CD4-positive, alpha-beta T cell (primary cell): ENCODE measurements at regions not wholly inside any gene's neighbourhood (a gene's known extent, or its start where the extent isn't known, plus 50 kb on each side); places are given as distances from the start of the nearest gene placed in this dataset.

Experiments used
- ATAC-seq: fragments of 200-7000 bp; cut with Tn5 transposase; one replicate; pipeline ENCODE4 v1.10.0; 2022; ENCODE audit warnings: mild to moderate bottlenecking; ENCODE audit not compliant: poor library complexity
- CTCF ChIA-PET: fragments of 350-600 bp; sonication (Branson Sonifier 250); formaldehyde crosslinking; loops from one replicate; lab custom pipeline; 2021; ENCODE audit warnings: antibody characterized with exemption, inconsistent platforms; lab: Charles Lee
- POLR2A ChIA-PET: fragments of 350-600 bp; sonication (Branson Sonifier 250); formaldehyde crosslinking; loops from one replicate; lab custom pipeline; 2021; ENCODE audit warnings: antibody characterized with exemption, inconsistent platforms; lab: Charles Lee
- DNase-seq, 14 experiments: peaks; one replicate each; pipeline ENCODE4 v3.0.0-alpha.2; 2013 to 2020; ENCODE audit warnings: mixed read lengths in 2 of 14
- H3K27ac ChIP-seq, 2 donors: one replicate each; pipeline versions ENCODE4 v1.5.1 to v1.7.0; 2013; ENCODE audit warnings: low read length in 2 of 2, low read depth in 1 of 2, mild to moderate bottlenecking in 1 of 2
- H3K27me3 ChIP-seq, 2 experiments: 1 replicate in 1 of 2; 2 replicates in 1 of 2; pipeline versions ENCODE4 v1.6.1 to v1.7.0; 2013; ENCODE audit warnings: low read length in 2 of 2, control low read depth in 1 of 2, mild to moderate bottlenecking in 1 of 2, moderate library complexity in 1 of 2; ENCODE audit not compliant: insufficient read depth in 2 of 2, control insufficient read depth in 1 of 2
- H3K36me3 ChIP-seq: one replicate; pipeline ENCODE4 v1.6.1; 2013; ENCODE audit warnings: low read length, control low read depth; ENCODE audit not compliant: insufficient read depth
- H3K4me1 ChIP-seq: one replicate; pipeline ENCODE4 v1.6.1; 2013; ENCODE audit warnings: low read length, control low read depth; ENCODE audit not compliant: insufficient read depth
- H3K4me3 ChIP-seq: one replicate; pipeline ENCODE4 v1.5.1; 2013; ENCODE audit warnings: mild to moderate bottlenecking, low read length, moderate library complexity
- H3K9me3 ChIP-seq, 2 experiments: 1 replicate in 1 of 2; 2 replicates in 1 of 2; pipeline versions ENCODE4 v1.6.1 to v1.7.0; 2013; ENCODE audit warnings: low read length in 2 of 2, mild to moderate bottlenecking in 2 of 2, control low read depth in 1 of 2, moderate library complexity in 1 of 2; ENCODE audit not compliant: control insufficient read depth in 1 of 2, insufficient read depth in 1 of 2
- H3K27ac Mint-ChIP-seq: one replicate; pipeline ENCODE4 v1.8.0; 2020; ENCODE audit warnings: mixed read lengths
- H3K27me3 Mint-ChIP-seq: one replicate; pipeline ENCODE4 v1.8.0; 2021; ENCODE audit warnings: mixed read lengths
- H3K36me3 Mint-ChIP-seq: one replicate; pipeline ENCODE4 v1.8.0; 2021; ENCODE audit warnings: low read depth, mixed read lengths
- H3K4me1 Mint-ChIP-seq: one replicate; pipeline ENCODE4 v1.8.0; 2021; ENCODE audit warnings: low read depth, mixed read lengths
- H3K4me3 Mint-ChIP-seq: one replicate; pipeline ENCODE4 v1.8.0; 2020; ENCODE audit warnings: mild to moderate bottlenecking, mixed read lengths
- H3K9me3 Mint-ChIP-seq: one replicate; pipeline ENCODE4 v1.8.0; 2020; ENCODE audit warnings: mixed read lengths
- intact Hi-C, 2 experiments: fragments of 100-400 bp; cut with DNase I in 1 of 2; cut with micrococcal nuclease in 1 of 2; formaldehyde crosslinking; loops; one replicate each; pipeline versions ENCODE4 v1.15.1 to v1.9.0; 2023 to 2025; cut with DNase I, micrococcal nuclease
- TF ChIP-seq, protein P1 (sequence below): fragments of 200-600 bp; IDR thresholded peaks from one replicate; pipeline ENCODE4 v1.8.0; 2022; ENCODE audit warnings: antibody characterized with exemption, mild to moderate bottlenecking

DNA sequence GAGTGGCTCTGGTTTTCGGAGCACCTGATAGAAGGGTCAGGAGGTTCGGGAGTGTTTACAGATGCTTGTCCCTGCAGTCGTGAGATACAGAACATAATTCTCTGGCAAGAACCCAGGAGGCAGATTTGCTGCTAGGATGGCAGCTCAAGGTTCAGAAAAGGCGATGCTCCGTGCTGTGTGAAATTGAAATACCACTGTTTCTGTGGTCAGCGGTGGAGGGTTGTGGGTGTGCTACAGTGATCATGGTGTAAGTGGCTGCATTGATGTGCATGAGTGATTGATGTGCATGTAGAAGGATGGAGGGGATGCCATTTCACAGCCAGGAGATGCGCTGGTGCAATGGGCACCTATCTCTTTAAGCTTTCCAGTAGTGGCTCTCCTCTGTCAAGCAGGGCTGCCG is 322.1 kb downstream of the GALR1 start:
- intact Hi-C loops = no loop called here
- no peaks in the 10 kb centered on the region for H3K4me1 Mint-ChIP-seq
- peaks cover 2% of the 10 kb centered on the region for H3K9me3 Mint-ChIP-seq
- no peak for DNase-seq
- no peak overlapping the region for H3K4me3 Mint-ChIP-seq
- TF ChIP-seq, protein P1, sequence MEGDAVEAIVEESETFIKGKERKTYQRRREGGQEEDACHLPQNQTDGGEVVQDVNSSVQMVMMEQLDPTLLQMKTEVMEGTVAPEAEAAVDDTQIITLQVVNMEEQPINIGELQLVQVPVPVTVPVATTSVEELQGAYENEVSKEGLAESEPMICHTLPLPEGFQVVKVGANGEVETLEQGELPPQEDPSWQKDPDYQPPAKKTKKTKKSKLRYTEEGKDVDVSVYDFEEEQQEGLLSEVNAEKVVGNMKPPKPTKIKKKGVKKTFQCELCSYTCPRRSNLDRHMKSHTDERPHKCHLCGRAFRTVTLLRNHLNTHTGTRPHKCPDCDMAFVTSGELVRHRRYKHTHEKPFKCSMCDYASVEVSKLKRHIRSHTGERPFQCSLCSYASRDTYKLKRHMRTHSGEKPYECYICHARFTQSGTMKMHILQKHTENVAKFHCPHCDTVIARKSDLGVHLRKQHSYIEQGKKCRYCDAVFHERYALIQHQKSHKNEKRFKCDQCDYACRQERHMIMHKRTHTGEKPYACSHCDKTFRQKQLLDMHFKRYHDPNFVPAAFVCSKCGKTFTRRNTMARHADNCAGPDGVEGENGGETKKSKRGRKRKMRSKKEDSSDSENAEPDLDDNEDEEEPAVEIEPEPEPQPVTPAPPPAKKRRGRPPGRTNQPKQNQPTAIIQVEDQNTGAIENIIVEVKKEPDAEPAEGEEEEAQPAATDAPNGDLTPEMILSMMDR = no peak
- peaks cover 45% of the 10 kb centered on the region for H3K27me3 Mint-ChIP-seq
- ChIA-PET CTCF (no interaction called here), POLR2A (no interaction called here)
- Histone ChIP-seq H3K27me3 (peaks cover 10 to 18% of the 10 kb centered on the region in 2 experiments), H3K36me3 (no peaks in the 10 kb centered on the region), H3K27ac (no peak overlapping the region), H3K4me3 (no peak overlapping the region), H3K4me1 (no peaks in the 10 kb centered on the region), H3K9me3 (peaks cover 0 to 21% of the 10 kb centered on the region in 2 experiments)
- no peaks in the 10 kb centered on the region for H3K36me3 Mint-ChIP-seq
- no peak for ATAC-seq
- H3K27ac Mint-ChIP-seq = no peak overlapping the region

DNA sequence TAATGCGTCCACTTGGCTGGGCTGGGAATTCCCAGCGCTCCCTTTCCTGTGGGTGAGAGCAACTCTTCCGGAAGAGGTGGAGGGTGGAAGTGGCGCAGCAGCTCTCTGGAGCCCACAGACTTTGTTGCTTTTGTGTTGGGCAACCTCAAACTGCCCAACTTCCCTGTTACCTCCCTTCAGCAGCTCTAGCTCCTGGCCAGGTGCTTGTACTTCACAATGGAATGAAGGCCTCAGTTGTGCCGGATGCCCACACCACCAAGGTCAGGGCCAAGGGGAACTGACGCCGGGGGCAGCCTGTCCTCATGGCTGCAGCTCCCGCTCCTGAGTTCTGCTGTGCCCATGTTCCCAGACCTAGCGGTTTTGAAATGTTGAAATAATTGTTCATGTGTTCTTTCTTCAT is 322.9 kb downstream of the GALR1 start:
- Mint-ChIP-seq H3K4me3 (no peak overlapping the region), H3K36me3 (no peaks in the 10 kb centered on the region), H3K27ac (no peak overlapping the region), H3K4me1 (no peaks in the 10 kb centered on the region), H3K27me3 (peaks cover 45% of the 10 kb centered on the region), H3K9me3 (peaks cover 2% of the 10 kb centered on the region)
- DNase-seq = no peak
- intact Hi-C loops = no loop called here
- Histone ChIP-seq H3K4me3 (no peak overlapping the region), H3K27me3 (peaks cover 10 to 21% of the 10 kb centered on the region in 2 experiments), H3K4me1 (no peaks in the 10 kb centered on the region), H3K9me3 (peaks cover 0 to 16% of the 10 kb centered on the region in 2 experiments), H3K36me3 (no peaks in the 10 kb centered on the region), H3K27ac (no peak overlapping the region)
- no peak for ATAC-seq
- TF ChIP-seq, protein P1 = no peak
- ChIA-PET POLR2A (no interaction called here), CTCF (no interaction called here)

DNA sequence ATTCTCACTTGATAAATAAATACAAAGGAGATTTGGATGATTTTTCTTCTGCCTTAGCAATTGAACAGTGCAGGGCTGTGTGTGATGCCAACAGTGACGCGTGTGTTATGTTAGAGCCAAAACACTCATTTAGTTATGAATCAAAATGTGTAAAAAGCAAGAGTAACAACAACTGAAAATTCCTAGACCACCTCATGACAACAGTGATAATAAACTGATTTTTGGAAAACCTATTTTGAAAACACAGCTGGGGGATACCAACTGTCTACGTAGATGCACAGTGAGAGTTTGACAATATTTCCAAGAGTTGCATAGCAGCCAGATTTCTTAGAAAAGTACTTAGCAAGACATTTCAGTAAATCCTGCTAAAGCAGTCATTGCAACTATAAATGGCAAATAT is 323.9 kb downstream of the GALR1 start:
- no peaks in the 10 kb centered on the region for H3K9me3 Mint-ChIP-seq
- H3K9me3 ChIP-seq = peaks cover 0 to 15% of the 10 kb centered on the region in 2 experiments
- no peak overlapping the region for H3K27ac Mint-ChIP-seq
- H3K36me3 Mint-ChIP-seq = no peaks in the 10 kb centered on the region
- no peaks in the 10 kb centered on the region for H3K4me1 ChIP-seq
- H3K4me3 Mint-ChIP-seq = no peak overlapping the region
- H3K4me1 Mint-ChIP-seq = no peaks in the 10 kb centered on the region
- peaks cover 45% of the 10 kb centered on the region for H3K27me3 Mint-ChIP-seq
- H3K36me3 ChIP-seq = no peaks in the 10 kb centered on the region
- CTCF ChIA-PET = no interaction called here
- TF ChIP-seq, protein P1 = no peak
- intact Hi-C loops = no loop called here
- no peak overlapping the region for H3K27ac ChIP-seq
- DNase-seq (no peak), ATAC-seq (no peak)
- H3K4me3 ChIP-seq = no peak overlapping the region
- peaks cover 12 to 28% of the 10 kb centered on the region in 2 experiments for H3K27me3 ChIP-seq
- POLR2A ChIA-PET = no interaction called here
